K562 (cell line): ENCODE measurements at regions not wholly inside any gene's neighbourhood (a gene's known extent, or its start where the extent isn't known, plus 50 kb on each side); places are given as distances from the start of the nearest gene placed in this dataset.

ENCODE experiments used
- ATAC-seq: fragments of 200-7000 bp; cut with Tn5 transposase; 3 replicates; pipeline ENCODE4 v1.9.1; 2020; ENCODE audit warnings: moderate library complexity
- BruUV-seq: library from RNA; stranded (reverse); fragments of 400-500 nt; replicated peaks from 2 replicates; lab custom pipeline; 2021; lab: Mats Ljungman, UMichigan
- CTCF ChIA-PET: fragments of 300-600 bp; formaldehyde crosslinking; extraction: SDS; loops from one replicate; lab custom pipeline; 2021; ENCODE audit warnings: low intra/inter-chr PET ratio; lab: Yijun Ruan, JAX
- POLR2A ChIA-PET: fragments of 300-600, 350-650 bp; sonication (Branson Sonifier 250); formaldehyde crosslinking; extraction: SDS; loops from one replicate; lab custom pipeline; 2021; ENCODE audit warnings: antibody characterized with exemption, inconsistent platforms; lab: Yijun Ruan, JAX
- DNase-seq, 4 experiments: peaks; one replicate each; pipeline versions ENCODE4 v3.0.0 to v3.0.0-alpha.2; 2011 to 2018; ENCODE audit warnings: low spot score in 3 of 4, mixed read lengths in 3 of 4; ENCODE audit errors: extremely low read depth in 1 of 4
- FAIRE-seq: peaks from 2 replicates; lab custom pipeline; 2011; peaks lifted over from hg19 to GRCh38; lab: Jason Lieb, UNC
- H2AFZ ChIP-seq: 2 replicates; pipeline ENCODE4 v1.6.0; 2011; ENCODE audit warnings: low read depth, low read length, control low read depth, inconsistent platforms
- H3K27ac ChIP-seq: fragments of 200-600 bp; 3 replicates; pipeline ENCODE4 v1.8.0; 2011; ENCODE audit warnings: low read depth, mild to moderate bottlenecking, control low read depth, inconsistent platforms, low read length, moderate library complexity, mixed read lengths; ENCODE audit errors: extremely low read depth
- H3K27me3 ChIP-seq, 2 experiments: fragments of 300-600 bp in 1 of 2; 2 replicates in 1 of 2; 3 replicates in 1 of 2; pipeline versions ENCODE4 v1.6.0 to v1.8.0; 2011; ENCODE audit warnings: inconsistent platforms in 2 of 2, low read length in 2 of 2, mild to moderate bottlenecking in 1 of 2, mixed read lengths in 1 of 2, moderate library complexity in 1 of 2; ENCODE audit not compliant: control insufficient read depth in 2 of 2, insufficient read depth in 2 of 2
- H3K36me3 ChIP-seq: fragments of 300-600 bp; 3 replicates; pipeline ENCODE4 v1.8.0; 2011; ENCODE audit warnings: mild to moderate bottlenecking, low read length, inconsistent platforms; ENCODE audit not compliant: control insufficient read depth, insufficient read depth
- H3K4me1 ChIP-seq, 2 experiments: fragments of 200-600 bp in 1 of 2; replicated peaks in 1 of 2; 2 replicates in 1 of 2; 3 replicates in 1 of 2; pipeline versions ENCODE4 v1.5.1 to v1.8.0; 2011; ENCODE audit warnings: inconsistent platforms in 2 of 2, low read length in 2 of 2, mild to moderate bottlenecking in 1 of 2, mixed read lengths in 1 of 2, moderate library complexity in 1 of 2; ENCODE audit not compliant: control insufficient read depth in 2 of 2, insufficient read depth in 2 of 2
- H3K4me2 ChIP-seq: 2 replicates; pipeline ENCODE4 v1.6.1; 2011; ENCODE audit warnings: low read length, control low read depth, inconsistent platforms, mixed read lengths; ENCODE audit not compliant: insufficient read depth
- H3K4me3 ChIP-seq: fragments of 200-600 bp; sonication (generic), shearing (Covaris generic); 2 replicates; pipeline ENCODE4 v1.5.1; 2016; ENCODE audit warnings: control low read depth, inconsistent platforms
- H3K79me2 ChIP-seq: fragments of 200-600 bp; 3 replicates; pipeline ENCODE4 v1.8.0; 2011; ENCODE audit warnings: low read length, inconsistent platforms; ENCODE audit not compliant: control insufficient read depth, insufficient read depth
- H3K9ac ChIP-seq, 2 experiments: 2 replicates each; pipeline versions ENCODE4 v1.6.0 to v1.6.1; 2011; ENCODE audit warnings: low read depth in 2 of 2, low read length in 2 of 2, control low read depth in 1 of 2, inconsistent platforms in 1 of 2, mild to moderate bottlenecking in 1 of 2, mixed read lengths in 1 of 2; ENCODE audit not compliant: insufficient read depth in 1 of 2
- H3K9me1 ChIP-seq: one replicate; pipeline ENCODE4 v1.6.0; 2011; ENCODE audit warnings: inconsistent platforms, mild to moderate bottlenecking, low read length, moderate library complexity; ENCODE audit not compliant: control insufficient read depth, insufficient read depth
- H3K9me3 ChIP-seq: replicated peaks from 2 replicates; pipeline ENCODE4 v1.5.1; 2011; ENCODE audit warnings: low read depth, low read length, inconsistent platforms; ENCODE audit not compliant: control insufficient read depth, insufficient read depth
- H4K20me1 ChIP-seq: replicated peaks from 2 replicates; pipeline ENCODE4 v1.6.1; 2011; ENCODE audit warnings: low read length, inconsistent platforms, mixed read lengths; ENCODE audit not compliant: control insufficient read depth, insufficient read depth
- COPS2 ChIP-seq: fragments of 450-650 bp; conservative IDR thresholded peaks from 2 replicates; pipeline ENCODE4 v1.6.1; 2016; ENCODE audit warnings: mild to moderate bottlenecking, moderate library complexity
- ESRRA ChIP-seq: fragments of 450-650 bp; IDR thresholded peaks from 2 replicates; pipeline ENCODE4 v1.6.1; 2014; ENCODE audit warnings: low read depth, mild to moderate bottlenecking, moderate library complexity, borderline replicate concordance
- HEY1 ChIP-seq: fragments of 250-450 bp; sonication (Bioruptor Pico); IDR thresholded peaks from 2 replicates; pipeline ENCODE4 v1.5.0; 2020; ENCODE audit warnings: mild to moderate bottlenecking, moderate library complexity, borderline replicate concordance
- KAT8 ChIP-seq: fragments of 450-650 bp; IDR thresholded peaks from 2 replicates; pipeline ENCODE4 v1.6.1; 2016; ENCODE audit warnings: low read depth, mild to moderate bottlenecking
- KLF10 ChIP-seq: fragments of 250-450 bp; sonication (Bioruptor Pico); IDR thresholded peaks from 2 replicates; pipeline ENCODE4 v1.6.1; 2021; ENCODE audit warnings: matching md5 sums
- PHTF2 ChIP-seq: fragments of 250-450 bp; sonication (Bioruptor Pico); IDR thresholded peaks from 2 replicates; pipeline ENCODE4 v1.5.0; 2021; ENCODE audit warnings: mild to moderate bottlenecking
- SMARCC2 ChIP-seq: fragments of 450-650 bp; IDR thresholded peaks from 2 replicates; pipeline ENCODE4 v1.6.1; 2017; ENCODE audit warnings: antibody characterized with exemption, moderate library complexity, mild to moderate bottlenecking, low read depth
- ZNF512 ChIP-seq: IDR thresholded peaks from 2 replicates; pipeline ENCODE4 v1.6.1; 2016; ENCODE audit warnings: missing genetic modification characterization, missing compliant biosample characterization
- WGBS: fragments of 100-300 bp; shearing (Covaris generic); methylation state at CpG from one replicate; pipeline ENCODE4 v1.1.6; 2016; ENCODE audit warnings: low coverage, mixed read lengths; ENCODE audit not compliant: insufficient coverage; ENCODE audit errors: missing lambda C conversion rate; 5-methylcytosine and 5-hydroxymethylcytosine counted together
- in situ Hi-C: fragments of 300-500 bp; cut with MboI; formaldehyde crosslinking; loops from 4 replicates; pipeline ENCODE4 v1.15.0; 2018; ENCODE audit warnings: inconsistent platforms, mixed read lengths
- intact Hi-C: fragments of 100-400 bp; cut with micrococcal nuclease; formaldehyde crosslinking; loops from 2 replicates; pipeline ENCODE4 v1.14.2; 2022
- TF ChIP-seq, protein P1 (sequence below): sonication (generic); formaldehyde crosslinking; IDR thresholded peaks from 2 replicates; pipeline ENCODE4 v1.5.0; 2020; ENCODE audit warnings: missing genetic modification reagents

GRCh38 chr2:188897096-188897495 is 77.1 kb upstream of the COL3A1 start (continued):
- no peak for TF ChIP-seq SMARCC2
- TF ChIP-seq COPS2, result no peak

GRCh38 chr2:188898261-188898660 is 75.9 kb upstream of the COL3A1 start:
- ATAC-seq (no peak), DNase-seq (no peak), FAIRE-seq (no peak)
- no TSS peak for BruUV-seq
- H2AFZ ChIP-seq, result no peak overlapping the region
- intact Hi-C loops (no loop called here), in situ Hi-C loops (no loop called here)
- H3K36me3 ChIP-seq, result no peaks in the 10 kb centered on the region
- H3K9me3 ChIP-seq, result no peaks in the 10 kb centered on the region
- H4K20me1 ChIP-seq, result no peaks in the 10 kb centered on the region
- H3K79me2 ChIP-seq, result no peaks in the 10 kb centered on the region
- H3K4me2 ChIP-seq, result no peak overlapping the region
- H3K27me3 ChIP-seq, result no peaks in the 10 kb centered on the region
- no peaks in the 10 kb centered on the region for H3K4me1 ChIP-seq
- POLR2A ChIA-PET, result no interaction called here
- TF ChIP-seq ZNF512 (tag) (no peak), HEY1 (no peak), PHTF2 (CRISPR knock-in tag) (no peak), ESRRA (no peak), KLF10 (no peak), KAT8 (no peak)
- TF ChIP-seq, protein P1, sequence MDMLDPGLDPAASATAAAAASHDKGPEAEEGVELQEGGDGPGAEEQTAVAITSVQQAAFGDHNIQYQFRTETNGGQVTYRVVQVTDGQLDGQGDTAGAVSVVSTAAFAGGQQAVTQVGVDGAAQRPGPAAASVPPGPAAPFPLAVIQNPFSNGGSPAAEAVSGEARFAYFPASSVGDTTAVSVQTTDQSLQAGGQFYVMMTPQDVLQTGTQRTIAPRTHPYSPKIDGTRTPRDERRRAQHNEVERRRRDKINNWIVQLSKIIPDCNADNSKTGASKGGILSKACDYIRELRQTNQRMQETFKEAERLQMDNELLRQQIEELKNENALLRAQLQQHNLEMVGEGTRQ (CRISPR knock-in tag), result no peak
- WGBS, result 0% methylated on average over 4 of the region's 4 CpGs
- no peaks in the 10 kb centered on the region for H3K9me1 ChIP-seq
- no peak overlapping the region for H3K27ac ChIP-seq
- H3K4me3 ChIP-seq, result no peak overlapping the region
- no peak overlapping the region for H3K9ac ChIP-seq
- CTCF ChIA-PET, result no interaction called here
